ENCODE measurements at regions not wholly inside any gene's neighbourhood (a gene's known extent, or its start where the extent isn't known, plus 50 kb on each side); places are given as distances from the start of the nearest gene placed in this dataset.

DNA sequence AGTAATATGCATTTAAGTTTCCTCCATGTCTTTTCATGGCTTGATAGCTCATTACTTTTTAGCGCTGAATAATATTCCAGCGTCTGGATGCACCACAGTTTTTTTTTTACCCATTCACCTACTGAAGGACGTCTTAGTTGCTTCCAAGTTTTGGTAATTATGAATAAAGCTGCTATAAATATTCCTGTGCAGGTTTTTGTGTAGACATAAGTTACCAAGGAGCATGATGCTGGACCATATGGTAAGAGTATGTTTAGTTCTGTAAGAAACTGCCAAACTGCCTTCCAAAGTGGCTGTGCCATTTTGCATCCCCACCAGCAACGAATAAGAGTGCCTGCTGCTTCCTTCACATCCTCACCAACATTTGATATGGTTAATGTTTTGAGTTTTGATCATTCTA lies 195.6 kb downstream of the PIK3R1 start:
- H3K27me3 ChIP-seq (ENCODE audit: control insufficient read depth, insufficient read depth, low read length): no peaks in the 10 kb centered on the region
- Mint-ChIP-seq H3K4me1 (peaks cover 11 to 18% of the 10 kb centered on the region in 2 donors), H3K27me3 (ENCODE audit: low read depth in 2 of 2) (no peaks in the 10 kb centered on the region), H3K4me3 (no peak overlapping the region), H3K9me3 (no peaks in the 10 kb centered on the region), H3K36me3 (no peaks in the 10 kb centered on the region), H3K27ac (no peak overlapping the region)
- no peaks in the 10 kb centered on the region for H3K9me3 ChIP-seq (ENCODE audit: control insufficient read depth, insufficient read depth, low read length)
- intact Hi-C loops (cut with micrococcal nuclease): no loop called here
- no peaks in the 10 kb centered on the region for H3K36me3 ChIP-seq (ENCODE audit: control insufficient read depth, insufficient read depth, low read length)
- ATAC-seq (no peak), DNase-seq (no peak)
- no peak overlapping the region for H3K27ac ChIP-seq (ENCODE audit: low read length)
- TF ChIP-seq, protein P1, sequence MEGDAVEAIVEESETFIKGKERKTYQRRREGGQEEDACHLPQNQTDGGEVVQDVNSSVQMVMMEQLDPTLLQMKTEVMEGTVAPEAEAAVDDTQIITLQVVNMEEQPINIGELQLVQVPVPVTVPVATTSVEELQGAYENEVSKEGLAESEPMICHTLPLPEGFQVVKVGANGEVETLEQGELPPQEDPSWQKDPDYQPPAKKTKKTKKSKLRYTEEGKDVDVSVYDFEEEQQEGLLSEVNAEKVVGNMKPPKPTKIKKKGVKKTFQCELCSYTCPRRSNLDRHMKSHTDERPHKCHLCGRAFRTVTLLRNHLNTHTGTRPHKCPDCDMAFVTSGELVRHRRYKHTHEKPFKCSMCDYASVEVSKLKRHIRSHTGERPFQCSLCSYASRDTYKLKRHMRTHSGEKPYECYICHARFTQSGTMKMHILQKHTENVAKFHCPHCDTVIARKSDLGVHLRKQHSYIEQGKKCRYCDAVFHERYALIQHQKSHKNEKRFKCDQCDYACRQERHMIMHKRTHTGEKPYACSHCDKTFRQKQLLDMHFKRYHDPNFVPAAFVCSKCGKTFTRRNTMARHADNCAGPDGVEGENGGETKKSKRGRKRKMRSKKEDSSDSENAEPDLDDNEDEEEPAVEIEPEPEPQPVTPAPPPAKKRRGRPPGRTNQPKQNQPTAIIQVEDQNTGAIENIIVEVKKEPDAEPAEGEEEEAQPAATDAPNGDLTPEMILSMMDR (IDR thresholded peaks at IDR 0.05): no peak
- H3K4me1 ChIP-seq (ENCODE audit: control insufficient read depth, insufficient read depth, low read length): peaks cover 11% of the 10 kb centered on the region
- WGBS (ENCODE audit: insufficient coverage): 100% methylated on average over 2 of the region's 4 CpGs
- H3K4me3 ChIP-seq (ENCODE audit: low read length): no peak overlapping the region

DNA sequence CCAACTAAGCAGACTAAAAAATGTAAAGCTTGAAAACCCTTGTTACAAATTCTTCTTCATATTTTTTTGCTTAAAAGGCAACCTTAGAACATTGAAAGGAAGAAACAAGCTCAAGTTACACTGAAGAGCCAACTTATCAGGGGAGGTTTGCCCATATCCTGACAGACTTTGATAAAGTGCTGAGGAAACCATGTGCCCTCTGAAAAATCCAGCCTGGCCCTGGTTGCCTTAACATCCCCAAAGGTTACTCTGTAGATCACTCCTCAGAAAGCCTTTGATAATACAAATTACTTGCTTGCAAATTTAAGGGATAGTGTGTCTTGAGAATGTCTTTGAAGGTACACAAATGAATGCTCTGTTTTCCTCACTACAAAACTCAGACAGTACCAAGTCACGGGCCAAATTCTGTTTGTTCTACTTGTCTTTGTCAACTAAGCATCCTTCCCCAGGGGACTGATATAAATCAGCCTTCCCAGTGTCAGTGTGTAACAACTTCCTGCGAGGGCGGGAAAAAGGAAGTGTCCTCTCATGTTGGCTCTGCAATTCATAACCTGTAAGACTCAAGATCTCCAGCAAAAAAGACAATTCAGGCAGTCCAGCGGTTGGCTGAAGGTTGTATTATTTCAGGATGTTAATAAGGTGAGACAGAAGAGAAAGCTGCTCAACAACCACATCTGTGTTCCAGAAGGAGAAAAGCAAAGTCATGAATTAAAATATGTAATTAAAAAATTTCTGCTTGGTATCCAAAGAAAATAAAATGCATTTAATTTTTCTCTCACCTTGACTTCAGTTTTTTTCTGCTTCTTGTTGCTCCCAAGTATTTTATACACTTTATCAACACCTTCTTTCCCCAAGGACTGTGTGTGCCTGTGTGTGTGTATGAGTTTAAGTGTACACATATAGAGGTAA lies 199.9 kb downstream of the PIK3R1 start:
- Histone ChIP-seq H3K4me1 (ENCODE audit: control insufficient read depth, insufficient read depth, low read length) (no peaks in the 10 kb centered on the region), H3K27me3 (ENCODE audit: control insufficient read depth, insufficient read depth, low read length) (no peaks in the 10 kb centered on the region), H3K27ac (ENCODE audit: low read length) (no peak overlapping the region), H3K4me3 (ENCODE audit: low read length) (no peak overlapping the region), H3K9me3 (ENCODE audit: control insufficient read depth, insufficient read depth, low read length) (no peaks in the 10 kb centered on the region), H3K36me3 (ENCODE audit: control insufficient read depth, insufficient read depth, low read length) (no peaks in the 10 kb centered on the region)
- DNase-seq (no peak), ATAC-seq (no peak)
- H3K36me3 Mint-ChIP-seq: no peaks in the 10 kb centered on the region
- H3K4me3 Mint-ChIP-seq: no peak overlapping the region
- H3K27me3 Mint-ChIP-seq (ENCODE audit: low read depth in 2 of 2): no peaks in the 10 kb centered on the region
- H3K4me1 Mint-ChIP-seq: peaks cover 0 to 7% of the 10 kb centered on the region in 2 donors
- H3K9me3 Mint-ChIP-seq: no peaks in the 10 kb centered on the region
- TF ChIP-seq, protein P1 (IDR thresholded peaks at IDR 0.05): no peak
- 30% methylated on average over 4 of the region's 4 CpGs for WGBS (ENCODE audit: insufficient coverage)
- intact Hi-C loops (cut with micrococcal nuclease): no loop called here
- no peak overlapping the region for H3K27ac Mint-ChIP-seq

DNA sequence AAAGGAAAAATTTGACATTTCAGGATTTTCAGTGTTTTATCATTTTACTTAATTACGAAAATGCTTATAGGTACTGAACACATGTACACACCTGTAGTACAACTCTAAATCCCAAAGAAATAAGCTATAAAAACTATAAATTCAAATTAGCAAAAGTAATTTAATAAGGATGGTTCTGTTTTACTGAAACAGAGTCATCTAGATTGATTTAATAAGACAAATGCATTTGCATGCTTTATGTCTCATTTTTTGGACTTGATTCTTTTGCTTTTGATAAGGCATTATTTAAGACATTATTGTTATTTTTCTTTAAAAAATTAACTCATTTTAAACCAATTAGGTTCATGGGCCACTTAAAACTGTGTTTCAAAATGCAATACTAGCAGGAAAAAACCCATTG lies 201.2 kb downstream of the PIK3R1 start:
- no peak overlapping the region for H3K4me3 Mint-ChIP-seq
- H3K27ac Mint-ChIP-seq: no peak overlapping the region
- ATAC-seq (no peak), DNase-seq (no peak)
- H3K4me1 Mint-ChIP-seq: peaks cover 0 to 7% of the 10 kb centered on the region in 2 donors
- WGBS (ENCODE audit: insufficient coverage): no CpG with 5 or more reads among the region's 1 CpG
- H3K27me3 Mint-ChIP-seq (ENCODE audit: low read depth in 2 of 2): no peaks in the 10 kb centered on the region
- intact Hi-C loops (cut with micrococcal nuclease): no loop called here
- Histone ChIP-seq H3K36me3 (ENCODE audit: control insufficient read depth, insufficient read depth, low read length) (no peaks in the 10 kb centered on the region), H3K4me1 (ENCODE audit: control insufficient read depth, insufficient read depth, low read length) (no peaks in the 10 kb centered on the region), H3K27ac (ENCODE audit: low read length) (no peak overlapping the region), H3K27me3 (ENCODE audit: control insufficient read depth, insufficient read depth, low read length) (no peaks in the 10 kb centered on the region), H3K9me3 (ENCODE audit: control insufficient read depth, insufficient read depth, low read length) (no peaks in the 10 kb centered on the region), H3K4me3 (ENCODE audit: low read length) (no peak overlapping the region)
- H3K36me3 Mint-ChIP-seq: no peaks in the 10 kb centered on the region
- TF ChIP-seq, protein P1 (IDR thresholded peaks at IDR 0.05): no peak
- H3K9me3 Mint-ChIP-seq: no peaks in the 10 kb centered on the region

DNA sequence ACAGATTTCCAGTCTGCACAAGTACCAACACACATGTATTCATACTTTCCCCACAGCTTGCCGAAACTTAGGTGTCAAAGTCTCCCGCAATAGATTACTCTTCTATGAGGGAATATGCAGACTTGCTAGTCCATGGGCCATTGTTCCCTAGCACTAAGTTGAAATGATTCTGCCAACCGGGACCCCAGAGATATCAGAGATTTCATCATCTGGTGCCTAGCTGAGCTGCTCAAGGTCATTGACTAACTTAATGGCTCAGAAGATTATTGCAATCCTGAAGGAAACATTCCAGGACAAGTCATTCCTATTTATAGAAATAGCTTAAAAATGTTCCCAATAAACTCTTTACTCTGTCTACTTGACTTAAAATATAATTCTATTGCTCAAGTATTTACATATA lies 202.6 kb downstream of the PIK3R1 start:
- H3K4me1 Mint-ChIP-seq: peaks cover 6 to 7% of the 10 kb centered on the region in 2 donors
- Histone ChIP-seq H3K36me3 (ENCODE audit: control insufficient read depth, insufficient read depth, low read length) (no peaks in the 10 kb centered on the region), H3K27ac (ENCODE audit: low read length) (no peak overlapping the region), H3K4me1 (ENCODE audit: control insufficient read depth, insufficient read depth, low read length) (no peaks in the 10 kb centered on the region), H3K27me3 (ENCODE audit: control insufficient read depth, insufficient read depth, low read length) (no peaks in the 10 kb centered on the region), H3K9me3 (ENCODE audit: control insufficient read depth, insufficient read depth, low read length) (no peaks in the 10 kb centered on the region), H3K4me3 (ENCODE audit: low read length) (no peak overlapping the region)
- 94% methylated on average over 3 of the region's 3 CpGs for WGBS (ENCODE audit: insufficient coverage)
- H3K4me3 Mint-ChIP-seq: no peak overlapping the region
- no peaks in the 10 kb centered on the region for H3K36me3 Mint-ChIP-seq
- H3K27ac Mint-ChIP-seq: no peak overlapping the region
- TF ChIP-seq, protein P1 (IDR thresholded peaks at IDR 0.05): no peak
- ATAC-seq: no peak
- no peak for DNase-seq
- no peaks in the 10 kb centered on the region for H3K9me3 Mint-ChIP-seq
- no peaks in the 10 kb centered on the region for H3K27me3 Mint-ChIP-seq (ENCODE audit: low read depth in 2 of 2)
- intact Hi-C loops (cut with micrococcal nuclease): no loop called here
